ENCODE measurements at regions not wholly inside any gene's neighbourhood (a gene's known extent, or its start where the extent isn't known, plus 50 kb on each side); places are given as distances from the start of the nearest gene placed in this dataset.

DNA sequence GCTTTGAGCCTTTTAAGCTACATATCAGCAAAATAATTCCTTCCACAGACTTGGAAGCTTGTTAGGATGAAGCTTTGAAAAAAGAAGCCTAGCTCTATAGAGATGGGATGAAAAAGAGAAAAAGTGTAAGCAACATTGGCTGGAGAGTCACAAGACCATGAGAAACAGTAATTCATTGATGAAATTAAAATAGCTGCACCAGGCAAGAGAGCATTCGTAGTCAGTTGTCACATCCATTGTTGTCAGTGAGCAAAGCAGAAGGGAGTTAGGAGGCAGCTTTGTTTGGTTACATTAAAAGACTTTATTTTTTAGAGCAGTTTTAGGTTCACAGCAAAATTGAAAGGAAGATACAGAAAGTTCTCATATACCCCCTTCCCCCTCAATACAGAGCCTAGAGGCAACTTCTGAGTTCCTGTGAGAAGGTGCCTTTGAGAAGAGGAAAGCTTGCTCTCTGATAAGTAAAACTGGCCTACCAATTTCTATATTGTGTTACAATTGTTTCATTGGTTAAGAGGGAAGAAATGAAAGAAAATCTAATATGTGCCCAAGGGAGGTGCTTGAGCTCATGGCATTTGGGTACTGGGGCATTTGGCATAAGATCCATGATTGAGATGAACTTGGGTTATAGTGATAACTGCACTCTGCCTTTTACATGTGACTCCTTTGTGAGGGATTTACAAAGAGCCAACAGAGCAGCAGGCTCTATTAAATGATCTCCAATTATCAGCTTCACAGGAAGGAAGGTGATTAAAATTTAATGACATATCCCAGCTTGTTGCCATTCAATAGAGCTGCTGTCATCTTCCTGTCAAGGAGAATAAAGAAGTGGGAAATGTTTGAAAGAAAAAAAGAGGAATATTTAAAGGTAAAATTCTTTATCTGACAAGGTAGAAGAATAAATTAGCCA lies 361.3 kb upstream of the TMTC1 start:
- DNase-seq (ENCODE audit: low read depth): no peak
- no peak for TF ChIP-seq CTCF (IDR thresholded peaks at IDR 0.05; ENCODE audit: insufficient read depth, low read depth, low read length, missing control alignments)
- no peak overlapping the region for H3K4me3 ChIP-seq (ENCODE audit: low read depth, low read length)

- H3K4me3 ChIP-seq (ENCODE audit: low read depth, low read length): no peak overlapping the region
- TF ChIP-seq CTCF (IDR thresholded peaks at IDR 0.05; ENCODE audit: insufficient read depth, low read depth, low read length, missing control alignments): no peak
- no peak for DNase-seq (ENCODE audit: low read depth)
Observed at GRCh38 chr12:30142301-30142700, 358.6 kb upstream of the TMTC1 start.

DNA sequence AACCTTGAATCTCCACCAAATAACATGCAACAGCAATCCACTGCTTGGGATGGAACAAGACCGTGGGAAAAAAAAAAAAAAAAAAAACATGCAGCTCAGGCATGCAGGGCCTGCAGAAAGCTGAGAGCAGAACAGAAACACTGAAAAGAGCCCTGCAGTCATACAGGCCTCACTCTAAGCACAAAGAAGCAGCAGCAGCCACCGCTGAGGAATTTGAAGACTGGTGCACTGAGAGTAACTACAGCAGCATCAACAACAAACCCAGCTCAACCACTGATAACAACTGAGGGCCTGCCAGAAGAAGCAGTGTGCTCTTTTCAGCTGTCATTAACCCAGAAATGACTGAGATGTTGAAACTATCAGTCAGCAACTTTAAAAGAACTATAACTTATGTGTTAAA lies 354.7 kb upstream of the TMTC1 start:
- no peak for TF ChIP-seq CTCF (IDR thresholded peaks at IDR 0.05; ENCODE audit: insufficient read depth, low read depth, low read length, missing control alignments)
- DNase-seq (ENCODE audit: low read depth): no peak
- H3K4me3 ChIP-seq (ENCODE audit: low read depth, low read length): no peak overlapping the region

- DNase-seq (ENCODE audit: low read depth): no peak
- H3K4me3 ChIP-seq (ENCODE audit: low read depth, low read length): no peak overlapping the region
- no peak for TF ChIP-seq CTCF (IDR thresholded peaks at IDR 0.05; ENCODE audit: insufficient read depth, low read depth, low read length, missing control alignments)
Observed at GRCh38 chr12:30136696-30137095, 353.0 kb upstream of the TMTC1 start.

GRCh38 chr12:30135776-30136175 lies 352.0 kb upstream of the TMTC1 start:
- TF ChIP-seq CTCF (IDR thresholded peaks at IDR 0.05; ENCODE audit: insufficient read depth, low read depth, low read length, missing control alignments): no peak
- no peak for DNase-seq (ENCODE audit: low read depth)
- H3K4me3 ChIP-seq (ENCODE audit: low read depth, low read length): no peak overlapping the region

- H3K4me3 ChIP-seq (ENCODE audit: low read depth, low read length): no peak overlapping the region
- TF ChIP-seq CTCF (IDR thresholded peaks at IDR 0.05; ENCODE audit: insufficient read depth, low read depth, low read length, missing control alignments): no peak
- no peak for DNase-seq (ENCODE audit: low read depth)
Observed at GRCh38 chr12:30134229-30134628, 350.5 kb upstream of the TMTC1 start.

DNA sequence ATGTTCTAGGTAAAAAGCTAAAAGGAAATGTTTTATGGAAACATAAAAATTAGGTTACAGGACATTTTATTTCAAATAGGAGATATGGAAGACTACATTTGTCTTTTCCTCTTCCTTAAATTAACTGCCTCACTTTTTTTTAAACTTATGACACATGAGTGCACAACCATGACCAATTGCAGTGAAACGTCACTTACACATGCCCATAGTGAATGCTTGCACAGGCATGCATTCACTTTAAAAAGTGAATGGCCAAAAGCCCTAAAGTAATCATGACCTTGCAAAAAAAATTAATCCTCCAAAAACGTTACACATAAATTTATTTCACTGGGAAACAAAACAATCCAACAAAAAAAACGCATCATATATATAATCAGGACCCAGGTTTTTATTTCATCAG lies 343.2 kb upstream of the TMTC1 start:
- no peak for DNase-seq (ENCODE audit: low read depth)
- no peak overlapping the region for H3K4me3 ChIP-seq (ENCODE audit: low read depth, low read length)
- TF ChIP-seq CTCF (IDR thresholded peaks at IDR 0.05; ENCODE audit: insufficient read depth, low read depth, low read length, missing control alignments): no peak
